ENCODE measurements at regions not wholly inside any gene's neighbourhood (a gene's known extent, or its start where the extent isn't known, plus 50 kb on each side); places are given as distances from the start of the nearest gene placed in this dataset.

GRCh38 chr11:109996060-109996459, 97.1 kb upstream of the ZC3H12C start:
- no peak overlapping the region for H3K27ac ChIP-seq (ENCODE audit: control insufficient read depth, insufficient read depth)
- no peak overlapping the region for H3K4me2 ChIP-seq (ENCODE audit: control insufficient read depth, insufficient read depth)
- no peaks in the 10 kb centered on the region for H3K27me3 ChIP-seq (replicated peaks in 1 of 2; ENCODE audit: control insufficient read depth in 2 of 2, insufficient read depth in 2 of 2, low read length in 1 of 2)
- ChIA-PET POLR2A (interaction anchor here (5.3 kb wide), 1 partner anchor 10 kb away, joined by 34 read pairs; no protein-coding TSS in a partner anchor), SMC1A (ENCODE audit: uncharacterized antibody, unreplicated experiment) (interaction anchor here (1.0 to 2.2 kb wide), 4 partner anchors 13 to 49 kb away, joined by 3 to 7 read pairs (median 4); no protein-coding TSS in a partner anchor), CTCF (interaction anchor here (1.0 kb wide), 1 partner anchor 82 kb away, joined by 3 read pairs; no protein-coding TSS in a partner anchor), RAD21 (ENCODE audit: unreplicated experiment) (interaction anchor here (0.6 to 2.0 kb wide), 2 partner anchors 11 to 24 kb away, joined by 3 to 9 read pairs; no protein-coding TSS in a partner anchor)
- in situ Hi-C loops (cut with MboI) (no loop called here), intact Hi-C loops (cut with micrococcal nuclease; ENCODE audit: unreplicated experiment) (no loop called here)
- H3K9ac ChIP-seq (ENCODE audit: control insufficient read depth, insufficient read depth, low read length): no peak overlapping the region
- no peak for DNase-seq (ENCODE audit: low read depth, low spot score)
- ATAC-seq: 0 out of 3 replicates have a peak, but pooled peaks have one; percentile 7
- H3K9me3 ChIP-seq (replicated peaks; ENCODE audit: control insufficient read depth, insufficient read depth, low read length): no peaks in the 10 kb centered on the region
- H3K79me2 ChIP-seq (ENCODE audit: control insufficient read depth, insufficient read depth, low read length): no peaks in the 10 kb centered on the region
- H3K36me3 ChIP-seq (ENCODE audit: control insufficient read depth in 2 of 2, insufficient read depth in 2 of 2, low read length in 1 of 2): no peaks in the 10 kb centered on the region
- no peak overlapping the region for H2AFZ ChIP-seq (ENCODE audit: control insufficient read depth, low read depth, low read length)
- TF ChIP-seq FOXK2 (IDR thresholded peaks at IDR 0.05): no peak
- TF ChIP-seq IKZF2 (IDR thresholded peaks at IDR 0.05): peak in 1 of 2 experiments; percentile 32; a peak in 1 of 4 replicates
- no peak for TF ChIP-seq POLR2AphosphoS5 (IDR thresholded peaks at IDR 0.05; ENCODE audit: low read length)
- no peak for TF ChIP-seq SMAD1 (IDR thresholded peaks at IDR 0.05; ENCODE audit: low read depth, partially characterized antibody)
- no peak for TF ChIP-seq RUNX3 (IDR thresholded peaks at IDR 0.05; ENCODE audit: low read length)
- TF ChIP-seq CHD1 (IDR thresholded peaks at IDR 0.05; ENCODE audit: low read depth, low read length): no peak
- TF ChIP-seq RELA (IDR thresholded peaks at IDR 0.05; ENCODE audit: borderline replicate concordance, partially characterized antibody): no peak
- TF ChIP-seq YBX1 (IDR thresholded peaks at IDR 0.05): no peak
- peaks cover 15% of the 10 kb centered on the region for H3K4me1 ChIP-seq (ENCODE audit: control insufficient read depth, insufficient read depth, low read length)
- BruUV-seq (replicated peaks): no TSS peak
- H3K4me3 ChIP-seq: no peak overlapping the region
- FAIRE-seq: no peak
- no peaks in the 10 kb centered on the region for H4K20me1 ChIP-seq (ENCODE audit: control insufficient read depth, insufficient read depth)

DNA sequence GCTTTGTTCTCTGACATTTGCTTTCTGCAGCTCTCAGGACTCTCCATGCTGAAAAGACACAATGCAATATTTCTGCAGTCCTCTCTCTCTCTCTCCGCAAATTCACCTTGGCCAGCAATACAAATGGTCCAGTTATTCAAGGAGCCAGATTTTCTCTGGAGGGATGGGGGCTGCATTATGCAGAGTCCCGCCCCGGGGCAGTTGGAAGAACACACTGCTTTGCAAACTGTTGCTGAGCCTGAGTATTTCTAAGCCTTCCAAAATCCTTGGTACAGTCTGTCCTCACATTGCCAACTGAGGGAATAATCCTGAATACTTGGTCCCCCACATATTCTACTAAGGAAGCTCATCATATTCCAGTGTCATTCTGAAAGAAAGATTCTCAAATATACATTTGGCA, 94.3 kb upstream of the ZC3H12C start:
- 86% methylated on average over 3 of the region's 3 CpGs for WGBS (ENCODE audit: insufficient coverage, insufficient replicate concordance, low lambda C conversion rate, missing lambda C conversion rate)
- BruUV-seq (replicated peaks): no TSS peak
- no peaks in the 10 kb centered on the region for H3K79me2 ChIP-seq (ENCODE audit: control insufficient read depth, insufficient read depth, low read length)
- H3K36me3 ChIP-seq (ENCODE audit: control insufficient read depth in 2 of 2, insufficient read depth in 2 of 2, low read length in 1 of 2): no peaks in the 10 kb centered on the region
- H3K4me1 ChIP-seq (ENCODE audit: control insufficient read depth, insufficient read depth, low read length): peaks cover 19% of the 10 kb centered on the region
- intact Hi-C loops (cut with micrococcal nuclease; ENCODE audit: unreplicated experiment) (no loop called here), in situ Hi-C loops (cut with MboI) (no loop called here)
- ChIA-PET CTCF (interaction anchor here (0.9 to 3.5 kb wide), 12 partner anchors 8 to 99 kb away, joined by 3 to 32 read pairs (median 5); no protein-coding TSS in a partner anchor), RAD21 (ENCODE audit: unreplicated experiment) (interaction anchor here (1.0 to 5.3 kb wide), 14 partner anchors 10 to 99 kb away, joined by 3 to 91 read pairs (median 9); partner anchors contain the start of gene ZC3H12C), SMC1A (ENCODE audit: uncharacterized antibody, unreplicated experiment) (interaction anchor here (0.5 to 5.7 kb wide), 23 partner anchors 8 to 1373 kb away, joined by 3 to 118 read pairs (median 7); no protein-coding TSS in a partner anchor), POLR2A (interaction anchor here (0.5 to 5.3 kb wide), 12 partner anchors 13 to 95 kb away, joined by 3 to 53 read pairs (median 4); no protein-coding TSS in a partner anchor)
- no peaks in the 10 kb centered on the region for H3K27me3 ChIP-seq (replicated peaks in 1 of 2; ENCODE audit: control insufficient read depth in 2 of 2, insufficient read depth in 2 of 2, low read length in 1 of 2)
- no peaks in the 10 kb centered on the region; the same call in none of the 3 replicates for H3K9me3 ChIP-seq (replicated peaks; ENCODE audit: control insufficient read depth, insufficient read depth, low read length)
- ATAC-seq: no peak
- H3K27ac ChIP-seq (ENCODE audit: control insufficient read depth, insufficient read depth): 0 out of 2 replicates have a peak overlapping the region, but pooled peaks have one; percentile 20
- no peak overlapping the region for H3K4me2 ChIP-seq (ENCODE audit: control insufficient read depth, insufficient read depth)
- DNase-seq (ENCODE audit: low read depth, low spot score): no peak
- FAIRE-seq: no peak
- H4K20me1 ChIP-seq (ENCODE audit: control insufficient read depth, insufficient read depth): no peaks in the 10 kb centered on the region
- H3K4me3 ChIP-seq: no peak overlapping the region
- H2AFZ ChIP-seq (ENCODE audit: control insufficient read depth, low read depth, low read length): no peak overlapping the region
- H3K9ac ChIP-seq (ENCODE audit: control insufficient read depth, insufficient read depth, low read length): no peak overlapping the region
- TF ChIP-seq ZNF217 (IDR thresholded peaks at IDR 0.05): no peak
- TF ChIP-seq BRCA1 (IDR thresholded peaks at IDR 0.05; ENCODE audit: low read depth, low read length): no peak
- TF ChIP-seq, protein P1, sequence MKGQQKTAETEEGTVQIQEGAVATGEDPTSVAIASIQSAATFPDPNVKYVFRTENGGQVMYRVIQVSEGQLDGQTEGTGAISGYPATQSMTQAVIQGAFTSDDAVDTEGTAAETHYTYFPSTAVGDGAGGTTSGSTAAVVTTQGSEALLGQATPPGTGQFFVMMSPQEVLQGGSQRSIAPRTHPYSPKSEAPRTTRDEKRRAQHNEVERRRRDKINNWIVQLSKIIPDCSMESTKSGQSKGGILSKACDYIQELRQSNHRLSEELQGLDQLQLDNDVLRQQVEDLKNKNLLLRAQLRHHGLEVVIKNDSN (IDR thresholded peaks at IDR 0.05; ENCODE audit: borderline replicate concordance, extremely low read length, insufficient read depth, low read depth, low read length): no peak
- no peak for TF ChIP-seq CHD2 (IDR thresholded peaks at IDR 0.05; ENCODE audit: borderline replicate concordance, low read depth, low read length)
- no peak for TF ChIP-seq MEF2B (IDR thresholded peaks at IDR 0.05; ENCODE audit: partially characterized antibody, poor library complexity, severe bottlenecking)
- TF ChIP-seq FOXM1 (IDR thresholded peaks at IDR 0.05; ENCODE audit: low read depth, low read length): no peak
- no peak for TF ChIP-seq CHD4 (IDR thresholded peaks at IDR 0.05)
- TF ChIP-seq SREBF2 (IDR thresholded peaks at IDR 0.05; ENCODE audit: low read length): no peak
- no peak for TF ChIP-seq ZNF384 (IDR thresholded peaks at IDR 0.05; ENCODE audit: borderline replicate concordance, low read depth, low read length)
- no peak for TF ChIP-seq HSF1 (IDR thresholded peaks at IDR 0.05; ENCODE audit: low read depth, low read length)
